Smooth muscle cell (in vitro differentiated cells): ENCODE measurements at regions not wholly inside any gene's neighbourhood (a gene's known extent, or its start where the extent isn't known, plus 50 kb on each side); places are given as distances from the start of the nearest gene placed in this dataset.

Experiments used
- DNase-seq: peaks from one replicate; lab custom pipeline; 2025; ENCODE audit not compliant: unreplicated experiment; lab: John Stamatoyannopoulos, UW
- H2AFZ ChIP-seq: fragments of 200-600 bp; sonication (generic); 2 replicates; pipeline ENCODE4 v1.6.0; 2016; ENCODE audit warnings: antibody characterized with exemption, low read depth, mild to moderate bottlenecking
- H3F3A ChIP-seq: fragments of 200-600 bp; sonication (generic); 2 replicates; pipeline ENCODE4 v1.6.0; 2017; ENCODE audit warnings: antibody characterized with exemption, low read depth
- H3K27ac ChIP-seq: fragments of 200-600 bp; sonication (generic); 2 replicates; pipeline ENCODE4 v1.5.1; 2016; ENCODE audit warnings: low read depth, mild to moderate bottlenecking
- H3K27me3 ChIP-seq: fragments of 200-600 bp; sonication (generic); 2 replicates; pipeline ENCODE4 v1.6.1; 2016; ENCODE audit warnings: low read depth, mild to moderate bottlenecking
- H3K36me3 ChIP-seq: fragments of 200-600 bp; sonication (generic); 2 replicates; pipeline ENCODE4 v1.5.1; 2016; ENCODE audit warnings: low read depth
- H3K4me1 ChIP-seq: fragments of 200-600 bp; sonication (generic); 2 replicates; pipeline ENCODE4 v1.5.1; 2016; ENCODE audit warnings: low read depth
- H3K4me2 ChIP-seq: fragments of 200-600 bp; sonication (generic); 2 replicates; pipeline ENCODE4 v1.6.0; 2016; ENCODE audit warnings: mild to moderate bottlenecking
- H3K4me3 ChIP-seq: fragments of 200-600 bp; sonication (generic); 2 replicates; pipeline ENCODE4 v1.5.1; 2016; ENCODE audit warnings: mild to moderate bottlenecking
- H3K79me2 ChIP-seq: fragments of 200-600 bp; sonication (generic); 2 replicates; pipeline ENCODE4 v1.6.0; 2016; ENCODE audit warnings: low read depth, mild to moderate bottlenecking
- H3K9ac ChIP-seq: fragments of 200-600 bp; sonication (generic); 2 replicates; pipeline ENCODE4 v1.6.0; 2016; ENCODE audit warnings: low read depth
- H3K9me3 ChIP-seq: fragments of 200-600 bp; sonication (generic); replicated peaks from 2 replicates; pipeline ENCODE4 v1.5.1; 2016; ENCODE audit warnings: low read depth
- H4K20me1 ChIP-seq: fragments of 200-600 bp; sonication (generic); 2 replicates; pipeline ENCODE4 v1.6.0; 2016; ENCODE audit warnings: low read depth
- WGBS: methylation state at CpG from one replicate; pipeline ENCODE4 v1.1.7; 2016; ENCODE audit warnings: low lambda C conversion rate; 5-methylcytosine and 5-hydroxymethylcytosine counted together
- TF ChIP-seq, protein P1 (sequence below): fragments of 200-600 bp; sonication (generic); IDR thresholded peaks from 2 replicates; pipeline ENCODE4 v1.5.1; 2017; ENCODE audit warnings: borderline replicate concordance, mild to moderate bottlenecking, antibody characterized with exemption; ENCODE audit not compliant: insufficient read depth, poor library complexity, severe bottlenecking

DNA sequence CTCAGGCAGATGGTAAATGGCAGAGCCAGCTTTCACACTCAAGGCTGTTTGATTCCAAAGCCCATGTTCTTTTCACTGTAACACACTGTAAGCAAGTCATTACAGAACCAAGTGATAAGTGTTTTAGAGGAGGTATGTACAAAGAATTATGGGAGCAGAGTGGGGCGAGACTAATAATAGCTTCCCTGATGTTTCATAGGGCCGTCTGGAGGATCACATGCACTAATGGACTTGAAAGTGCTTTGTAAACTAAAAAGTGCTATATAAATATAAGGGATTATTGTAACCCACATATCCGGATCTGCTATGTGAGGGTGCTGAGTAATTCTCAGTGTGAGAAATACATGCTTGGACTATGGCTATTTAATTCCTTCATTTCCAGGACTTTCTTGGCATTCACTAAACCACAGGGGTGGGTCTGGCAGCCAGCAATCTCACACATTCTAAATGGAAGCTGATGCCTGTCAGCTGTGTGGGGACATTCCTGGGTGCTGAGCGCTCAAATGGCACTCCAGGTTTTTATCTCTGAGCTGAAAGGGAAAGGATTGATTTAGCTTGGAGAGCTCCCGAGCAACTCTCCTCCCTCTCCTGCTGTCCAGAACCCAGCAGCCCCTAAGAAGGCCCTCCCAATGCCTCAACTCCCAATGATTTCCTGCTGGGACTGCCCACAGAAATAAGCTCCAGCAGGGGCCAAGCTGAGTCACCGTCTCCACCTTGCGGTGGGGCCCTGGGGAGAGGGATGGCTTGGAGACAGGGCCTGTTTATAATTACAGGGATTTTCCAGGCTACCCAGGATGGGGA is 222.8 kb downstream of the SOX11 start:
- peak overlapping the region; percentile 76 for H3K27ac ChIP-seq
- no peaks in the 10 kb centered on the region for H3K36me3 ChIP-seq
- peaks cover 17% of the 10 kb centered on the region for H3F3A ChIP-seq
- TF ChIP-seq, protein P1, sequence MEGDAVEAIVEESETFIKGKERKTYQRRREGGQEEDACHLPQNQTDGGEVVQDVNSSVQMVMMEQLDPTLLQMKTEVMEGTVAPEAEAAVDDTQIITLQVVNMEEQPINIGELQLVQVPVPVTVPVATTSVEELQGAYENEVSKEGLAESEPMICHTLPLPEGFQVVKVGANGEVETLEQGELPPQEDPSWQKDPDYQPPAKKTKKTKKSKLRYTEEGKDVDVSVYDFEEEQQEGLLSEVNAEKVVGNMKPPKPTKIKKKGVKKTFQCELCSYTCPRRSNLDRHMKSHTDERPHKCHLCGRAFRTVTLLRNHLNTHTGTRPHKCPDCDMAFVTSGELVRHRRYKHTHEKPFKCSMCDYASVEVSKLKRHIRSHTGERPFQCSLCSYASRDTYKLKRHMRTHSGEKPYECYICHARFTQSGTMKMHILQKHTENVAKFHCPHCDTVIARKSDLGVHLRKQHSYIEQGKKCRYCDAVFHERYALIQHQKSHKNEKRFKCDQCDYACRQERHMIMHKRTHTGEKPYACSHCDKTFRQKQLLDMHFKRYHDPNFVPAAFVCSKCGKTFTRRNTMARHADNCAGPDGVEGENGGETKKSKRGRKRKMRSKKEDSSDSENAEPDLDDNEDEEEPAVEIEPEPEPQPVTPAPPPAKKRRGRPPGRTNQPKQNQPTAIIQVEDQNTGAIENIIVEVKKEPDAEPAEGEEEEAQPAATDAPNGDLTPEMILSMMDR: no peak
- H3K9me3 ChIP-seq: no peaks in the 10 kb centered on the region
- peak; percentile 45 for DNase-seq
- WGBS: under 1% methylated on average over 7 of the region's 7 CpGs
- no peak overlapping the region for H2AFZ ChIP-seq
- peak overlapping the region; percentile 27 for H3K4me2 ChIP-seq
- peaks cover 18% of the 10 kb centered on the region for H3K4me1 ChIP-seq
- peaks cover 6% of the 10 kb centered on the region for H3K27me3 ChIP-seq
- H3K4me3 ChIP-seq: no peak overlapping the region
- no peaks in the 10 kb centered on the region for H4K20me1 ChIP-seq
- H3K79me2 ChIP-seq: no peaks in the 10 kb centered on the region
- H3K9ac ChIP-seq: peak overlapping the region; percentile 3

DNA sequence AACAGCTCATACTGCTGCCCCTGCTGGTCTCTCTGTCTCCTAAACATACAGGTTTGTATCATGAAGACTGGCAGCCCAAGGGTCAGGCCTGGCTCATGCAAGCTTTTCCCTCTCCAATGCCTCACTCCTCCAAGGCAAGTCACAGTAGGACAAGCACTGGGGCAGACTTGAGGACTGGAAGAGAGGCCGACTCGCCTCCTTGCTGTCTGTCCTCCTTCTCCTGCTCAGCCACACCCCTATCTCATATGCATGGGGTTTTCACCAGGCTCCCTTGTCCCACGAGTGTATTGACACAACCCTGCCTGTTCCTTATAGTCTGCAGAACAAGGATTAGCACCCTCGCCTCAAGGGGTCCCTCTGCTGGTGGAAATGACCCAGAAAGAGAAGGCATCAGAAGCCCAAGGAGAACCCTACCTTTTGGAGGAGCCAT is 223.7 kb downstream of the SOX11 start:
- TF ChIP-seq, protein P1: peak; percentile 48
- H3K36me3 ChIP-seq: no peaks in the 10 kb centered on the region
- H3K4me1 ChIP-seq: peaks cover 18% of the 10 kb centered on the region
- H3K27ac ChIP-seq: peak overlapping the region; percentile 76
- no peaks in the 10 kb centered on the region for H3K9me3 ChIP-seq
- DNase-seq: no peak
- peak overlapping the region; percentile 1 for H3K4me2 ChIP-seq
- H3K79me2 ChIP-seq: no peaks in the 10 kb centered on the region
- no peaks in the 10 kb centered on the region for H4K20me1 ChIP-seq
- peaks cover 1% of the 10 kb centered on the region for H3K27me3 ChIP-seq
- WGBS: 30% methylated on average over 4 of the region's 4 CpGs
- no peak overlapping the region for H3K9ac ChIP-seq
- no peak overlapping the region for H2AFZ ChIP-seq
- H3K4me3 ChIP-seq: no peak overlapping the region
- peaks cover 17% of the 10 kb centered on the region for H3F3A ChIP-seq

DNA sequence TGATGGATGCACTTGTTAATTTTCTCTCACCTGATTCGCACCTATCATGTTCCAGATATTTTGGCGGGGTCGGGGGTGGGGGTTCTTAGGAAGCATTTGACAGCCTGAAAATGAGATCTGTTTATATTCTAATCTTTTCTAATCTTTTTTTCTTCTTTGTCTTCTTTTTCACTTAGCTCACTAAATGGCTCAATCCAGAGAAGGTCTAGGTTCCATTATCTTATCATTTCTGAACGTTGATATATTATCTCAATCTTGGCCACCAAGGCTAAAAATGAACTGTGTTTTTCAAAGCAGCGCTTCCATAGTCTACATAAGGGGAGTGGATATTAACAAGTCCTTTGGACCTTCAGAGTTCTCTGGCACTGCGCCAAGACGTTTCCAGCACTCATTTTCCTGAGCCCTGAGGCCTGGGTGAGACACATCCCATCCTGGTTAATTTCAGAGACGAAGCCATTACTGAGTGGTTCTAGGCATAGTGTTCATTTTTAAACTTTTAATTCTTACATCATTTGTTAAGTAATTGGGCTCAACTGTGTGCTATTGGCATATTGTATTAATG is 229.0 kb downstream of the SOX11 start:
- Histone ChIP-seq H3K27ac (no peak overlapping the region), H4K20me1 (no peaks in the 10 kb centered on the region), H2AFZ (no peak overlapping the region), H3K9me3 (no peaks in the 10 kb centered on the region), H3K4me2 (no peak overlapping the region), H3K4me3 (no peak overlapping the region), H3K27me3 (no peaks in the 10 kb centered on the region), H3K36me3 (no peaks in the 10 kb centered on the region), H3K79me2 (no peaks in the 10 kb centered on the region), H3K9ac (no peak overlapping the region), H3F3A (peaks cover 5% of the 10 kb centered on the region), H3K4me1 (no peaks in the 10 kb centered on the region)
- WGBS: 85% methylated on average over 8 of the region's 8 CpGs
- DNase-seq: no peak
- TF ChIP-seq, protein P1: no peak
